Astrocyte of the spinal cord (primary cell): ENCODE measurements at regions not wholly inside any gene's neighbourhood (a gene's known extent, or its start where the extent isn't known, plus 50 kb on each side); places are given as distances from the start of the nearest gene placed in this dataset.

Experiments used
- DNase-seq: peaks from one replicate; pipeline ENCODE4 v3.0.0; 2011; ENCODE audit warnings: low read depth, low spot score
- H3K4me3 ChIP-seq: 2 replicates; pipeline ENCODE4 v1.5.1; 2011; ENCODE audit warnings: low read depth, mild to moderate bottlenecking, low read length, moderate library complexity
- CTCF ChIP-seq: IDR thresholded peaks from 2 replicates; pipeline ENCODE4 v1.5.1; 2012; ENCODE audit warnings: low read depth, mild to moderate bottlenecking, low read length, inconsistent platforms
- in situ Hi-C: cut with HindIII; loops from 2 replicates; pipeline ENCODE4 v1.10.0; 2017; ENCODE audit warnings: low sequenced_read_pairs

DNA sequence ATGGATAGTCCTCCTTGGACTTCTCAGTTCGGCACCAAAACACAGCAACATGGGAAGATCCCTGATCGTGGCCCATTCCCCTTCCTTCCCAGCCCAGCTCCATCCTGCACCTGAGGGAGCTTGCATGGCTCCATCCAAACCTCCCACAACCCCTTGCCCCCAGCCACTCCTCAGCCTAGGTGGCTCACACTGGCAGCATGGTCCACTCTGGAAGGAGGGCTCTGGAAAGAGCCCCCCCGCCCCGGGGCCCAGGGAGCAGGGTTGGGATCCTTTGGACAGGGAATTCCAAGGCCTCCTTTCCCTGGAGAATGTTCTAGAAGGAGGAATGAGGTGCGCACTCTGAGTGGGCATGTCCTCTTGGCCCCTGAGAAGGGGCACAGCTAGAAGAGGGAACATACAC, 62.8 kb upstream of the ID2 start:
- H3K4me3 ChIP-seq = no peak overlapping the region
- in situ Hi-C loops = no loop called here
- no peak for DNase-seq
- no peak for TF ChIP-seq CTCF

DNA sequence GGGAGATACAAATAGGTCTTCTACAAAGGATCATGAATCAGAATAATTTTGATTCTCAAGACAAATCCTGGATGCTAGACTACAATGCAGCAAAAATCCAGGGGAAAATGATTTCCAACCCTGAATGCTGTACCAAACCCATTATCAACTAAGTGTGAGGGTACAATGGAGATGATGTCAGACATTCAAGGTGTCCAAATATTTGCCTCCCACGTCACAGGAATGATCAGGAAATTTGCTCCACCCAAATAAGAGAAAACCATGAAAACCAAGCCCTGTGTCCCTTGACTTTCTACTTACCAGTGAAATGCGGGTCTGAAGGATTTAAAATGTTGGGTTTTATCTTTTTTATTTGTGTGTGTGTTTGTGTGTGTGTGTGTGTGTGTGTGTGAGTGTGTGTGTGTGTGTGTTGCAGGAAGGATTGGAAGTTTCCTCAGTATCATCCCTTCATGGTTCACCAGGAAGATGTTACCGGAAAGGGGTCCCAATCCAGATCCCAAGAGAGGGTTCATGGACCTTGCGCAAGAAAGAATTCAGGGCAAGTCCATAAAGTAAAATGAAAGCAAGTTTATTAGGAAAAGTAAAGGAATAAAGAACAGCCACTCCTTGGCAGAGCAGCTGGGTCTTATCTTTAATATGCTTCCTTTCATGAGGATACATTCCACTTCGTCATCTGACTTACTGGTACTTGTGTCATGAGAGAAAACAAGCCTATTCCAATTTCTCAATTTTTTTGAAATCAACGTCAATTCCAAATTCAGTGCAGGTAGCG, 61.1 kb upstream of the ID2 start:
- H3K4me3 ChIP-seq = no peak overlapping the region

GRCh38 chr2:8622199-8622911, 59.5 kb upstream of the ID2 start:
- no peak for DNase-seq
- TF ChIP-seq CTCF = no peak
- in situ Hi-C loops = no loop called here
- H3K4me3 ChIP-seq = no peak overlapping the region

More for the DNA sequence above, 61.1 kb upstream of the ID2 start:
- in situ Hi-C loops = no loop called here
- TF ChIP-seq CTCF = no peak
- no peak for DNase-seq

DNA sequence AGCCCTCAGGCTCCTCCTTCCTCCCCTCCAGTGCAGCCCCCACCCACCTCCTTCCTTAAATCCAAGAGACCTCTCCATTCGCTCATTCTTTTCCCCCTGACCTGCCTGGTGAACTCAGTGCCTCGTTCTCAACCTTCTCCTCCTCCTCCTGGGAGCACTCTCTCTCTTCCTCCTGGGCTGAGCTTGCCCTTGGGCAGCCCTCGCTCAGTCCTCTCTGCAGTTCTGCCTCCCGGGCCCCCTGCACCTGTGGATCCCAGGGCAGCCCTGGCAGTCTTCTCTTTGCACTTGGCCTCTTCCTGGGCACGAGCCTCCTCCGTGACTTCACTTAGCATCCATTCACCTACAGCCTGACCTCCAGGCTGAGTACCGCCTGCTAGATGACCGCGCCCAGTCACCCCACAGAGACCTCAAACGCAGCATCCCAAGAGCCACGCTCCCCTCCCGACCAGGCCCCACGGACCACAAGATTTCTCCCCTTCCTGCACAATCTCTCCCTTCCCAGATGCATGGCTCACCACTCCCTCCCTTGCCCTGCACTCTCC, 58.9 kb upstream of the ID2 start:
- no peak for DNase-seq
- no peak overlapping the region for H3K4me3 ChIP-seq
- TF ChIP-seq CTCF = no peak
- in situ Hi-C loops = no loop called here

GRCh38 chr2:8623576-8623957, 58.3 kb upstream of the ID2 start:
- H3K4me3 ChIP-seq = no peak overlapping the region
- no peak for DNase-seq
- TF ChIP-seq CTCF = no peak
- in situ Hi-C loops = no loop called here

DNA sequence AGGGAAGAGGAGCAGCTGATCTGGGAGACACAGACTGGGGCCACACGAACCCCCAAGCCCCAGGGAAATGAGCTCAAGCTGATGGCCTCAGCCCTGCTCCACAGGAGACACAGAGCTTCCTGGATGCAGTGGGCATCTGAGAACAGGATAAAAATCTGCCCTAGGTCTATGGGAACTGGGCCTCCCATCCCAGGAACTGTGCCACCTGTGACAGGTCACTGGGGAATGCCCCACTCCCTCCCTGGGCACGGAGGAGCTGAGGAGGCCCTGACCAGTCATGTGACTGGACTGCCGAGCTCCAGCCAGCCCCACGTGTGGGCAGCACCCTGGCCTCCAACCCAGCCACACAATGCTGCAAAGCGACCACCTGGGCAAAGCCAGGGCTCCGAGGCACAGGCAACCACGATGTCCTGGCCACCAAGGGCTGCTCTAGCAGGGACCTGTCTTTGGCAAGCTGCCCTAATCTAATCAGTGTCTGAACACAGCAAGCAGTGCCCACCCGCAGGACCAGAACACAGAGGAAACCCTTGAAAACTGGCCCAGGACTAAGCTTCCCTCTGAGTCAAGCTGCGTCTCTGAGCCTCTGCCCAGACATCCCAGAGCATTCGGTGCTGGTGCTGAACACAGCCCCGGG, 57.8 kb upstream of the ID2 start:
- DNase-seq = no peak
- no peak overlapping the region for H3K4me3 ChIP-seq
- in situ Hi-C loops = no loop called here
- no peak for TF ChIP-seq CTCF
